ENCODE measurements at regions not wholly inside any gene's neighbourhood (a gene's known extent, or its start where the extent isn't known, plus 50 kb on each side); places are given as distances from the start of the nearest gene placed in this dataset.

DNA sequence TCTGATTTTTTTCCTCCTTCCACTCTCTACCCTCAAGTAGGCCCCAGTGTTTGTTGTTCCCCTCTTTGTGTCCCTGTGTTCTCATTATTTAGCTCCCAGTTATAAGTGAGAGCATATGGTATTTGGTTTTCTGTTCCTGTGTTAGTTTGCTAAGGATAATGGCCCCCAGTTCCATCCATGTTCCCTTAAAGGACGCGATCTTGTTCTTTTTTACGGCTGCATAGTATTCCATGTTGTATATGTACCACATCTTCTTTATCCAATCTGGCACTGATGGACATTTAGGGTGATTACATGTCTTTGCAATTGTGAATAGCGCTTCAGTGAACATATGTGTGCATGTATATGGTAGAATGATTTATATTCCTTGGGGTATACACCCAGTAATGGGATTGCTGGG is 54.5 kb upstream of the BTC start:
- H3K9me3 ChIP-seq (ENCODE audit: low read depth), result no peaks in the 10 kb centered on the region
- no peak overlapping the region for H2AFZ ChIP-seq
- H3K27ac ChIP-seq, result no peak overlapping the region
- no peak for DNase-seq (ENCODE audit: low spot score)
- no peaks in the 10 kb centered on the region for H3K4me1 ChIP-seq (ENCODE audit: insufficient read depth)
- 93% methylated on average over 4 of the region's 4 CpGs for WGBS (ENCODE audit: low lambda C conversion rate, missing lambda C conversion rate)
- no peak overlapping the region for H3K4me3 ChIP-seq
- H3K79me2 ChIP-seq, result no peaks in the 10 kb centered on the region
- no peaks in the 10 kb centered on the region for H4K20me1 ChIP-seq (ENCODE audit: insufficient read depth, poor library complexity, severe bottlenecking)
- H3K4me2 ChIP-seq, result no peak overlapping the region
- no peaks in the 10 kb centered on the region for H3K9me2 ChIP-seq (replicated peaks; ENCODE audit: insufficient read depth)
- H3K27me3 ChIP-seq, result no peaks in the 10 kb centered on the region
- TF ChIP-seq CTCF (IDR thresholded peaks at IDR 0.05; ENCODE audit: poor library complexity) (no peak), EZH2phosphoT487 (IDR thresholded peaks at IDR 0.05; ENCODE audit: low read depth, severe bottlenecking, unreplicated experiment) (no peak), EZH2 (IDR thresholded peaks at IDR 0.05; ENCODE audit: borderline replicate concordance) (no peak)
- H3K36me3 ChIP-seq (replicated peaks; ENCODE audit: insufficient read depth, low read depth), result no peaks in the 10 kb centered on the region

DNA sequence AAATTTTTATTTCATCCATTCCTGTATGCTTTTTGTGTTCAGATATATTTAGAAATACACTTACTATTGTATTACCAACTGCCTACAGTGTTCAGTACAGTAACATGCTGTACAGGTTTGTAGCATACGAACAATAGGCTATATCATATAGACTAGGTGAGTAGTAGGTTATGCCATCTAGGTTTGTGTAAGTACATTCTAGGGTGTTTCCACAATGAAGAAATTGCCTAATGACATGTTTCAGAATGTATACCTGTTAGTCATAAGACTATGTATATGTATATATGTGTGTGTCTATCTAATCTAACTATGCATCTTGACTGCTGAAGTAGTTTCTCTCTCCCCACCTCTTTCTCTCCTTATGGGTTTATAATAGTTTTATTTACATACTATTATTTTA is 51.5 kb upstream of the BTC start:
- Histone ChIP-seq H3K27me3 (no peaks in the 10 kb centered on the region), H3K4me1 (ENCODE audit: insufficient read depth) (no peaks in the 10 kb centered on the region), H3K4me2 (no peak overlapping the region), H4K20me1 (ENCODE audit: insufficient read depth, poor library complexity, severe bottlenecking) (no peaks in the 10 kb centered on the region), H3K79me2 (no peaks in the 10 kb centered on the region), H3K9me3 (ENCODE audit: low read depth) (no peaks in the 10 kb centered on the region), H3K27ac (no peak overlapping the region), H2AFZ (no peak overlapping the region), H3K9me2 (replicated peaks; ENCODE audit: insufficient read depth) (no peaks in the 10 kb centered on the region), H3K36me3 (replicated peaks; ENCODE audit: insufficient read depth, low read depth) (no peaks in the 10 kb centered on the region), H3K4me3 (no peak overlapping the region)
- 91% methylated on average over 1 of the region's 1 CpG for WGBS (ENCODE audit: low lambda C conversion rate, missing lambda C conversion rate)
- DNase-seq (ENCODE audit: low spot score), result no peak
- TF ChIP-seq EZH2phosphoT487 (IDR thresholded peaks at IDR 0.05; ENCODE audit: low read depth, severe bottlenecking, unreplicated experiment) (no peak), CTCF (IDR thresholded peaks at IDR 0.05; ENCODE audit: poor library complexity) (no peak), EZH2 (IDR thresholded peaks at IDR 0.05; ENCODE audit: borderline replicate concordance) (no peak)
